ENCODE measurements at regions not wholly inside any gene's neighbourhood (a gene's known extent, or its start where the extent isn't known, plus 50 kb on each side); places are given as distances from the start of the nearest gene placed in this dataset.
A peak's percentile ranks its signal among the peaks of the same experiment; 100 is the strongest.

- TF ChIP-seq CTCF (IDR thresholded peaks at IDR 0.05): no peak
- Histone ChIP-seq H3K36me3 (replicated peaks in 1 of 2; ENCODE audit: insufficient read depth in 1 of 2, low read depth in 2 of 2) (no peaks in the 10 kb centered on the region), H3K9me3 (no peaks in the 10 kb centered on the region), H3K4me1 (peaks cover 22% of the 10 kb centered on the region), H3K4me3 (no peak overlapping the region), H3K27me3 (no peaks in the 10 kb centered on the region), H3K27ac (peak overlapping the region in 3 of 4 donors; percentile 44 to 82 (median 78))
- intact Hi-C loops (cut with DNase I): no loop called here
- ATAC-seq: no peak
- no peak for DNase-seq
- WGBS, 2 donors: 85 to 87% methylated on average over 4 of the region's 4 CpGs
These were observed 121.3 kb downstream of the CD47 start for GRCh38 chr3:107969525-107969924.

- 82 to 87% methylated on average over 5 of the region's 5 CpGs for WGBS, 2 donors
- no peak for TF ChIP-seq POLR2A (IDR thresholded peaks at IDR 0.05)
- TF ChIP-seq CTCF (IDR thresholded peaks at IDR 0.05): no peak
- Histone ChIP-seq H3K4me1 (peaks cover 22% of the 10 kb centered on the region), H3K9me3 (no peaks in the 10 kb centered on the region), H3K27me3 (no peaks in the 10 kb centered on the region), H3K4me3 (no peak overlapping the region), H3K36me3 (replicated peaks in 1 of 2; ENCODE audit: insufficient read depth in 1 of 2, low read depth in 2 of 2) (no peaks in the 10 kb centered on the region), H3K27ac (no peak overlapping the region)
- DNase-seq (no peak), ATAC-seq (no peak)
- intact Hi-C loops (cut with DNase I): no loop called here
These were observed 124.6 kb downstream of the CD47 start for GRCh38 chr3:107966276-107966675.

- TF ChIP-seq CTCF (IDR thresholded peaks at IDR 0.05) (no peak), POLR2A (IDR thresholded peaks at IDR 0.05) (no peak)
- Histone ChIP-seq H3K27ac (no peak overlapping the region), H3K27me3 (no peaks in the 10 kb centered on the region), H3K36me3 (replicated peaks in 1 of 2; ENCODE audit: insufficient read depth in 1 of 2, low read depth in 2 of 2) (no peaks in the 10 kb centered on the region), H3K4me1 (peaks cover 11% of the 10 kb centered on the region), H3K9me3 (no peaks in the 10 kb centered on the region), H3K4me3 (no peak overlapping the region)
- DNase-seq (no peak), ATAC-seq (no peak)
- intact Hi-C loops (cut with DNase I): no loop called here
- 50 to 53% methylated on average over 5 of the region's 5 CpGs for WGBS, 2 donors
These were observed 125.6 kb downstream of the CD47 start for GRCh38 chr3:107965136-107965655.

- H3K4me1 ChIP-seq: no peaks in the 10 kb centered on the region
- H3K9me3 ChIP-seq: no peaks in the 10 kb centered on the region
- DNase-seq: no peak
- H3K4me3 ChIP-seq: no peak overlapping the region
- no peaks in the 10 kb centered on the region for H3K27me3 ChIP-seq
- intact Hi-C loops (cut with DNase I): no loop called here
- 82 to 100% methylated on average over 1 of the region's 1 CpG for WGBS, 2 donors
- H3K36me3 ChIP-seq (replicated peaks in 1 of 2; ENCODE audit: insufficient read depth in 1 of 2, low read depth in 2 of 2): no peaks in the 10 kb centered on the region
- TF ChIP-seq CTCF (IDR thresholded peaks at IDR 0.05): no peak
- TF ChIP-seq POLR2A (IDR thresholded peaks at IDR 0.05): no peak
- no peak overlapping the region for H3K27ac ChIP-seq
- no peak for ATAC-seq
These were observed 127.2 kb downstream of the CD47 start for GRCh38 chr3:107963581-107963980.

GRCh38 chr3:107962946-107963345, 127.9 kb downstream of the CD47 start:
- Histone ChIP-seq H3K27me3 (no peaks in the 10 kb centered on the region), H3K36me3 (replicated peaks in 1 of 2; ENCODE audit: insufficient read depth in 1 of 2, low read depth in 2 of 2) (no peaks in the 10 kb centered on the region), H3K27ac (no peak overlapping the region), H3K4me3 (no peak overlapping the region), H3K4me1 (no peaks in the 10 kb centered on the region), H3K9me3 (no peaks in the 10 kb centered on the region)
- no peak for TF ChIP-seq POLR2A (IDR thresholded peaks at IDR 0.05)
- no peak for TF ChIP-seq CTCF (IDR thresholded peaks at IDR 0.05)
- intact Hi-C loops (cut with DNase I): no loop called here
- peak in 2 of 4 donors; percentile 16 to 21 for DNase-seq
- no peak for ATAC-seq
- WGBS, 2 donors: 67 to 70% methylated on average over 3 of the region's 3 CpGs

Data from body of pancreas (tissue), 4 donors.